ENCODE measurements at regions not wholly inside any gene's neighbourhood (a gene's known extent, or its start where the extent isn't known, plus 50 kb on each side); places are given as distances from the start of the nearest gene placed in this dataset.

DNA sequence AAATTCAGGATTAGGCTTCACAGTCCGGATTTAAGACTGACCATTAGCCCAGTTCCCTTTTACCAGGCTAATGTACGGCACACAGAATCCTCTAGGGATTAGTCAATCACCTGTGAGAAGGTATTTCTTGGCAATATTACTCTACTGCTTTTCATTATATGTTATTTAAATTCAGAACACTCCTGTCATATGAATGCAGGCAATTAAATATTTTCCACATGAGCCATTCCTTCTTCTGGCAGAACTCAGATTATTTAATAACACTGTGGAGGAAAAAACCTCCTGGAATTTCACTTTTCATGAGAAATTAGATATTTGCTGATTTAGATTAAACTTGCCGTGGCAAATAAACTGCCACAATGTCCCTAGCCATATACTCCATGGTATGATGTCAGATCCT is 1357.5 kb upstream of the C9orf72 start:
- TF ChIP-seq EZH2 (IDR thresholded peaks at IDR 0.05; ENCODE audit: borderline replicate concordance, control insufficient read depth, low read depth, low read length) (no peak), GABPA (IDR thresholded peaks at IDR 0.05; ENCODE audit: low read depth) (no peak), ZNF384 (IDR thresholded peaks at IDR 0.05; ENCODE audit: borderline replicate concordance, low read depth, low read length) (no peak), KDM1A (IDR thresholded peaks at IDR 0.05; ENCODE audit: borderline replicate concordance) (no peak)
- TF ChIP-seq, protein P1, sequence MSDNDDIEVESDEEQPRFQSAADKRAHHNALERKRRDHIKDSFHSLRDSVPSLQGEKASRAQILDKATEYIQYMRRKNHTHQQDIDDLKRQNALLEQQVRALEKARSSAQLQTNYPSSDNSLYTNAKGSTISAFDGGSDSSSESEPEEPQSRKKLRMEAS (IDR thresholded peaks at IDR 0.05; ENCODE audit: low read depth, low read length) = no peak
- TF ChIP-seq, protein P2, sequence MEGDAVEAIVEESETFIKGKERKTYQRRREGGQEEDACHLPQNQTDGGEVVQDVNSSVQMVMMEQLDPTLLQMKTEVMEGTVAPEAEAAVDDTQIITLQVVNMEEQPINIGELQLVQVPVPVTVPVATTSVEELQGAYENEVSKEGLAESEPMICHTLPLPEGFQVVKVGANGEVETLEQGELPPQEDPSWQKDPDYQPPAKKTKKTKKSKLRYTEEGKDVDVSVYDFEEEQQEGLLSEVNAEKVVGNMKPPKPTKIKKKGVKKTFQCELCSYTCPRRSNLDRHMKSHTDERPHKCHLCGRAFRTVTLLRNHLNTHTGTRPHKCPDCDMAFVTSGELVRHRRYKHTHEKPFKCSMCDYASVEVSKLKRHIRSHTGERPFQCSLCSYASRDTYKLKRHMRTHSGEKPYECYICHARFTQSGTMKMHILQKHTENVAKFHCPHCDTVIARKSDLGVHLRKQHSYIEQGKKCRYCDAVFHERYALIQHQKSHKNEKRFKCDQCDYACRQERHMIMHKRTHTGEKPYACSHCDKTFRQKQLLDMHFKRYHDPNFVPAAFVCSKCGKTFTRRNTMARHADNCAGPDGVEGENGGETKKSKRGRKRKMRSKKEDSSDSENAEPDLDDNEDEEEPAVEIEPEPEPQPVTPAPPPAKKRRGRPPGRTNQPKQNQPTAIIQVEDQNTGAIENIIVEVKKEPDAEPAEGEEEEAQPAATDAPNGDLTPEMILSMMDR (IDR thresholded peaks at IDR 0.05 in 2 of 3, conservative IDR thresholded peaks at IDR 0.05 in 1 of 3; ENCODE audit: control insufficient read depth in 2 of 3, extremely low read depth in 1 of 3, insufficient read depth in 1 of 3, low read depth in 3 of 3, low read length in 3 of 3) = no peak
- TF ChIP-seq, protein P3, sequence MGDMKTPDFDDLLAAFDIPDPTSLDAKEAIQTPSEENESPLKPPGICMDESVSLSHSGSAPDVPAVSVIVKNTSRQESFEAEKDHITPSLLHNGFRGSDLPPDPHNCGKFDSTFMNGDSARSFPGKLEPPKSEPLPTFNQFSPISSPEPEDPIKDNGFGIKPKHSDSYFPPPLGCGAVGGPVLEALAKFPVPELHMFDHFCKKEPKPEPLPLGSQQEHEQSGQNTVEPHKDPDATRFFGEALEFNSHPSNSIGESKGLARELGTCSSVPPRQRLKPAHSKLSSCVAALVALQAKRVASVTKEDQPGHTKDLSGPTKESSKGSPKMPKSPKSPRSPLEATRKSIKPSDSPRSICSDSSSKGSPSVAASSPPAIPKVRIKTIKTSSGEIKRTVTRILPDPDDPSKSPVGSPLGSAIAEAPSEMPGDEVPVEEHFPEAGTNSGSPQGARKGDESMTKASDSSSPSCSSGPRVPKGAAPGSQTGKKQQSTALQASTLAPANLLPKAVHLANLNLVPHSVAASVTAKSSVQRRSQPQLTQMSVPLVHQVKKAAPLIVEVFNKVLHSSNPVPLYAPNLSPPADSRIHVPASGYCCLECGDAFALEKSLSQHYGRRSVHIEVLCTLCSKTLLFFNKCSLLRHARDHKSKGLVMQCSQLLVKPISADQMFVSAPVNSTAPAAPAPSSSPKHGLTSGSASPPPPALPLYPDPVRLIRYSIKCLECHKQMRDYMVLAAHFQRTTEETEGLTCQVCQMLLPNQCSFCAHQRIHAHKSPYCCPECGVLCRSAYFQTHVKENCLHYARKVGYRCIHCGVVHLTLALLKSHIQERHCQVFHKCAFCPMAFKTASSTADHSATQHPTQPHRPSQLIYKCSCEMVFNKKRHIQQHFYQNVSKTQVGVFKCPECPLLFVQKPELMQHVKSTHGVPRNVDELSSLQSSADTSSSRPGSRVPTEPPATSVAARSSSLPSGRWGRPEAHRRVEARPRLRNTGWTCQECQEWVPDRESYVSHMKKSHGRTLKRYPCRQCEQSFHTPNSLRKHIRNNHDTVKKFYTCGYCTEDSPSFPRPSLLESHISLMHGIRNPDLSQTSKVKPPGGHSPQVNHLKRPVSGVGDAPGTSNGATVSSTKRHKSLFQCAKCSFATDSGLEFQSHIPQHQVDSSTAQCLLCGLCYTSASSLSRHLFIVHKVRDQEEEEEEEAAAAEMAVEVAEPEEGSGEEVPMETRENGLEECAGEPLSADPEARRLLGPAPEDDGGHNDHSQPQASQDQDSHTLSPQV (IDR thresholded peaks at IDR 0.05) = no peak
